GM12874 (cell line): ENCODE measurements at regions not wholly inside any gene's neighbourhood (a gene's known extent, or its start where the extent isn't known, plus 50 kb on each side); places are given as distances from the start of the nearest gene placed in this dataset.

Source experiments
- CTCF ChIP-seq: IDR thresholded peaks from 2 replicates; pipeline ENCODE4 v1.5.1; 2011; ENCODE audit warnings: low read depth, mild to moderate bottlenecking, control low read depth, low read length, moderate library complexity; ENCODE audit not compliant: insufficient read depth

DNA sequence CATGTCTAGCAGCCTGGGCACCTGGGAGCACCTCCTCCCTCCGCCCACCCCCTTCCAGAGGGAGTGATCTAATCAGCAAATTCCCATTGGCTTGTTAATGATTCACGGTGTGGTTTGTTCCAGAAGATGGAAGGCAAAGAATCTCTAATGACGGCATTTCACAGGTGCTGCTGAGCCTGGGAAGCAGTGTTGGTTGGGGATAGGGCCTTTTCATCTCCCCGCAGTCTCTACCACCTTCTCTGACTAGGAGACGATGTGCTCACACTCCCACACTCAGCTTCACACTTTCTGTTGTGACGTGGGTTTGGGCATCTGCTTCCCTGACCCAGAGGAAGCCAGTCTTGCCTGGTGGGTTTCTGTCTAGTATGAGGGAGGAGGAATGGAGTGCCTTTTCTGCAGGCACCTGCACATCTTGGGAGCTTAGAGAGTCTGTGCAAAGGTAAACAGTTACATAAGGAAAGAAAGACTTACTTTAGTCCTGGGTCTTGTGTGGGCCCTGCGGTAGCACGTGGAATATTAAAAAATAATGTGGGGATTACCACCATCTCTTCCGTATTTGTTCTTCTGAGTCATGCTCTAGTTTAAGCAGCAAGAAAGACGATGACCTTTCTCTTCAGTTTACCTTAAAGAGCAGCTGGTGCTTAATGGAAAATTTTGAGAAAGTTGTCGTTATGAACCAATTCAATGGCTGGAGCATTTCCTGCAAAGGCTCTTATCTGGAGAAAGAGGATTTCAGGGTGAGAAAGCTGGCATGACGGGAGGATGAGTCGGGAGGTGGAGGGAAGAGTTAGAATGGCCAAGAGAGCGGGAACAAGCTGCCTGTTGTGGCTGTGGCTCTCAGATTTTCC, 70.6 kb upstream of the ARHGAP5 start:
- TF ChIP-seq CTCF = no peak

- no peak for TF ChIP-seq CTCF
Observed at GRCh38 chr14:32007755-32008362, 69.2 kb upstream of the ARHGAP5 start.

DNA sequence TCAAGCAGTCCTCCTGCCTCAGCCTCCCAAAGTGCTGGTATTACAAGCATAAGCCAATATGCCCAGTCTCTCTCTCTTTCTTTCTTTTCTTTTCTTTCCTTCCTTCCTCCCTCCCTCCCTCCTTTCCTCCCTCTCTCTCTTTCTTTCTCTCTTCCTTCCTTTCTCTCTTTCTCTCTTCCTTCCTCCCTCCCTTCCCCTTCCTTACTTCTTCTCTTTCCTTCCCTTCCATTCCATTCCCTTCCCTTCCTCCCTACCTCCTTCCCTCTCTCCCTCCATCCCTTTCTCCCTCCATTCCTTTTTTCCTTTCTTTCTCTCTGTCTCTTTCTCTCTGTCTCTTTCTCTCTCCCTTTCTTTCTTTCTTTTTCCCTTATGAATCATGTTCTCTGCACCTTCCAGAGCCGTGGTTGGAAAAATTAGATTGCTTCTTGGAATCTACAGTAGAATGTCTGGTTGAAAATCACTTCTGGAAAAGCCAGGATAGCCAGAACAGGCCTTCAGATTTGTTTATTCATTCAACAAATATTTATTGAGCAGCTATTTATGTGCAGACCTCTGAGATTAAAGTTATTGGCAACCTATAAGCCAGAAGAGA, 68.4 kb upstream of the ARHGAP5 start:
- no peak for TF ChIP-seq CTCF

GRCh38 chr14:32009221-32009975, 67.7 kb upstream of the ARHGAP5 start:
- TF ChIP-seq CTCF = no peak

DNA sequence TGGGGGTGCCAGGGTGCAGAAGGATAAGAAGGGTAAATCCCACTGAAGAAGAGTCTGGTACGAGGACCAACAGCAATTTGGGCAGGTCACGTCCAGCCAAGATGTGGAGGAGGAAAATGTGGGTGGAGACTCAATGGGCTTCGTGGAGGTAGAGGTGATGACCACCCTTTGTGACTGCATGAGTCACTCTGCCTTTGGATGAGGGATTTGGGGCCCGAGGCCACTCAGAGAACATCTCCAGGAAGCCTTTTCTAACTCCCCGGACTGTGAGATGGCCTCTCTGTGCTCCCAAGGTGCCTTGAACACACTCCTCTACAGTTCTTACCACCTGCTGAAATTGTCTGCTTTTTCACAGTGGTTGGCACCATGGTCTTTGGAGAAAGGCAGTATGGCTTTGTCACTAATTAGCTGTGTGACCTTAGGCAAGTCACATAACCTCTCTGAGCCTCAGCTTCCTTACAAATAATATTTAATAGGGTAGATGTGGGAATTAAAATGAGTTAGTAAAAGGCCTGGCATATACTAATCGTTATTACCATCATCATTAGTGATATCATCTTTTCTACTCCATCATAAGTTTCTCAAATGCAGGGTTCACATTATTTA, 67.0 kb upstream of the ARHGAP5 start:
- no peak for TF ChIP-seq CTCF

DNA sequence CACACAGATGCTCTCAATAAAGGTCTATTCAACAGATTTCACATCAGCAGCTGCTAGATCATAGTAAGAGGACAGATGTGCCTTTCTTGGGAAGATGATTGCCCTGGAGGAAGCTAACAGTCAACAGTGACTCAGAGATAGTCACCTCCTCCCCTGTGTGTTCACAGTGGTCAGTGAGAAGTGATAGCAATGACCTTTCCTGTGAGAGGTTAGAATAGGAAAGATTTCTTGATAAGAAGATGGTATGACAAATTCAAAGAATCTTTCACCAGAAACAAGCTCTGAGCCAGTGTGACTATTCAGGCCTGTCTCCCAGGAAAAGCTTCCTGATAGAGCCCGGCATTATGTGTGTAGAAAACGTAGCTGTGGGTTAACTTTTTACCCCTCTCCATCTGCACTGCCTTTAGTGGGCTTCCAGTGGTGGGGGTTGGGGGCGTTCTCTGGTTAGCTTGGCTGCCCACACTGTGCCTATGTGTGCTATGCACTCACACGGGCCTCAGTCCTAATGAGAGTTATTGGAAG, 66.4 kb upstream of the ARHGAP5 start:
- no peak for TF ChIP-seq CTCF
